A549 (cell line): ENCODE measurements at regions not wholly inside any gene's neighbourhood (a gene's known extent, or its start where the extent isn't known, plus 50 kb on each side); places are given as distances from the start of the nearest gene placed in this dataset.

Experiments
- BHLHE40 ChIP-seq: IDR thresholded peaks from 2 replicates; pipeline ENCODE4 v1.6.1; 2012; ENCODE audit warnings: low read depth, low read length, inconsistent platforms
- CEBPB ChIP-seq, 2 experiments: fragments of >200 bp in 1 of 2; sonication (Bioruptor Twin) in 1 of 2; formaldehyde crosslinking in 1 of 2; IDR thresholded peaks; 2 replicates each; pipeline ENCODE4 v1.6.1; 2012 to 2016
- NFE2L2 ChIP-seq: fragments of 150-350 bp; conservative IDR thresholded peaks from 2 replicates; pipeline ENCODE4 v1.6.1; 2014; ENCODE audit warnings: low read length
- POLR2A ChIP-seq: IDR thresholded peaks from 2 replicates; pipeline ENCODE4 v1.6.1; 2012; ENCODE audit warnings: mild to moderate bottlenecking, low read length
- SMC3 ChIP-seq: fragments of >200 bp; sonication (Bioruptor Twin); formaldehyde crosslinking; IDR thresholded peaks from 3 replicates; pipeline ENCODE4 v1.6.1; 2018; ENCODE audit warnings: inconsistent platforms
- TF ChIP-seq, protein P1 (sequence below): fragments of 150-350 bp; IDR thresholded peaks from 2 replicates; pipeline ENCODE4 v1.6.1; 2014; ENCODE audit warnings: low read depth, mild to moderate bottlenecking, low read length
- TF ChIP-seq, protein P2 (sequence below): fragments of >200 bp; sonication (Bioruptor Twin); formaldehyde crosslinking; IDR thresholded peaks from 3 replicates; pipeline ENCODE4 v1.5.1; 2016
- TF ChIP-seq, protein P3 (sequence below): fragments of 450-650 bp; IDR thresholded peaks from 2 replicates; pipeline ENCODE4 v1.6.1; 2014; ENCODE audit warnings: antibody characterized with exemption

DNA sequence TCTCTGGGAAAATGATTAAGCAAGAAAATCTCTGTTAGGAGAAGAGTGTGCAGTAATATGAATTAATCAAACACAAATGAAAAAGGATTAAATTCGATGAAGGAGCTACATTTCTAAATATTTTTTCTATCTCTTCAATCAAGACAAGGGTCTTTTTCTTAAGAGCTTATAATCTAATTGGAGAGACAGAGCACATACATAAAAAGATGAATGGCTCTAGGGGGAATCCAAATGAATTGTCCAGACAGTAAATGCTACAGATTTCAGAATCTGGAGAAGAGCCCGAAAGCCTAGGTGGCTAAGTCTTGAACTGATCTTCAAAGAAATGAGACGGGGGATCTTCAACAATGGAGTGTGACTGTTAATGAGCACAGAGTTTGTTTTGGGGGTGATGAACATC lies 723.6 kb downstream of the UTRN start:
- TF ChIP-seq, protein P1, sequence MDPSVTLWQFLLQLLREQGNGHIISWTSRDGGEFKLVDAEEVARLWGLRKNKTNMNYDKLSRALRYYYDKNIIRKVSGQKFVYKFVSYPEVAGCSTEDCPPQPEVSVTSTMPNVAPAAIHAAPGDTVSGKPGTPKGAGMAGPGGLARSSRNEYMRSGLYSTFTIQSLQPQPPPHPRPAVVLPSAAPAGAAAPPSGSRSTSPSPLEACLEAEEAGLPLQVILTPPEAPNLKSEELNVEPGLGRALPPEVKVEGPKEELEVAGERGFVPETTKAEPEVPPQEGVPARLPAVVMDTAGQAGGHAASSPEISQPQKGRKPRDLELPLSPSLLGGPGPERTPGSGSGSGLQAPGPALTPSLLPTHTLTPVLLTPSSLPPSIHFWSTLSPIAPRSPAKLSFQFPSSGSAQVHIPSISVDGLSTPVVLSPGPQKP = no peak
- no peak for TF ChIP-seq POLR2A
- TF ChIP-seq, protein P2, sequence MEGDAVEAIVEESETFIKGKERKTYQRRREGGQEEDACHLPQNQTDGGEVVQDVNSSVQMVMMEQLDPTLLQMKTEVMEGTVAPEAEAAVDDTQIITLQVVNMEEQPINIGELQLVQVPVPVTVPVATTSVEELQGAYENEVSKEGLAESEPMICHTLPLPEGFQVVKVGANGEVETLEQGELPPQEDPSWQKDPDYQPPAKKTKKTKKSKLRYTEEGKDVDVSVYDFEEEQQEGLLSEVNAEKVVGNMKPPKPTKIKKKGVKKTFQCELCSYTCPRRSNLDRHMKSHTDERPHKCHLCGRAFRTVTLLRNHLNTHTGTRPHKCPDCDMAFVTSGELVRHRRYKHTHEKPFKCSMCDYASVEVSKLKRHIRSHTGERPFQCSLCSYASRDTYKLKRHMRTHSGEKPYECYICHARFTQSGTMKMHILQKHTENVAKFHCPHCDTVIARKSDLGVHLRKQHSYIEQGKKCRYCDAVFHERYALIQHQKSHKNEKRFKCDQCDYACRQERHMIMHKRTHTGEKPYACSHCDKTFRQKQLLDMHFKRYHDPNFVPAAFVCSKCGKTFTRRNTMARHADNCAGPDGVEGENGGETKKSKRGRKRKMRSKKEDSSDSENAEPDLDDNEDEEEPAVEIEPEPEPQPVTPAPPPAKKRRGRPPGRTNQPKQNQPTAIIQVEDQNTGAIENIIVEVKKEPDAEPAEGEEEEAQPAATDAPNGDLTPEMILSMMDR = no peak
- TF ChIP-seq, protein P3, sequence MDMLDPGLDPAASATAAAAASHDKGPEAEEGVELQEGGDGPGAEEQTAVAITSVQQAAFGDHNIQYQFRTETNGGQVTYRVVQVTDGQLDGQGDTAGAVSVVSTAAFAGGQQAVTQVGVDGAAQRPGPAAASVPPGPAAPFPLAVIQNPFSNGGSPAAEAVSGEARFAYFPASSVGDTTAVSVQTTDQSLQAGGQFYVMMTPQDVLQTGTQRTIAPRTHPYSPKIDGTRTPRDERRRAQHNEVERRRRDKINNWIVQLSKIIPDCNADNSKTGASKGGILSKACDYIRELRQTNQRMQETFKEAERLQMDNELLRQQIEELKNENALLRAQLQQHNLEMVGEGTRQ = no peak
- no peak for TF ChIP-seq NFE2L2
- no peak for TF ChIP-seq SMC3
- TF ChIP-seq CEBPB (IDR thresholded peaks at IDR 0.05) = no peak
- TF ChIP-seq BHLHE40 = no peak
